Transverse colon (tissue), 4 donors: ENCODE measurements at regions not wholly inside any gene's neighbourhood (a gene's known extent, or its start where the extent isn't known, plus 50 kb on each side); places are given as distances from the start of the nearest gene placed in this dataset.

Experiments used
- DNase-seq: peaks from one replicate; pipeline ENCODE4 v3.0.0-alpha.2; 2019
- H3K27ac ChIP-seq, 4 donors: fragments of 200-600 bp; sonication (generic); 2 replicates each; pipeline ENCODE4 v1.5.1; 2016 to 2018; ENCODE audit warnings: inconsistent platforms in 4 of 4
- H3K27me3 ChIP-seq: fragments of 200-600 bp; sonication (generic); 2 replicates; pipeline ENCODE4 v1.5.1; 2017; ENCODE audit warnings: inconsistent platforms
- H3K36me3 ChIP-seq, 4 donors: fragments of 200-600 bp; sonication (generic); 2 replicates each; pipeline ENCODE4 v1.5.1; 2017 to 2019; ENCODE audit warnings: inconsistent platforms in 4 of 4
- H3K4me1 ChIP-seq, 4 donors: fragments of 200-600 bp; sonication (generic); 2 replicates each; pipeline ENCODE4 v1.5.1; 2017 to 2020; ENCODE audit warnings: inconsistent platforms in 4 of 4
- H3K4me3 ChIP-seq, 4 donors: fragments of 200-600 bp; sonication (generic); 1 replicate in 1 of 4; 2 replicates in 3 of 4; pipeline versions ENCODE4 v1.5.1 to v1.6.1; 2017 to 2019; ENCODE audit warnings: inconsistent platforms in 4 of 4
- H3K9me3 ChIP-seq, 2 donors: fragments of 200-600 bp; sonication (generic); 2 replicates each; pipeline ENCODE4 v1.5.1; 2017 to 2019; ENCODE audit warnings: inconsistent platforms in 2 of 2
- CTCF ChIP-seq, 5 experiments: fragments of 200-600 bp in 3 of 5; fragments of 450-650 bp in 2 of 5; sonication (generic) in 3 of 5; IDR thresholded peaks; 1 replicate in 2 of 5; 2 replicates in 3 of 5; pipeline ENCODE4 v1.5.1; 2016 to 2017; ENCODE audit warnings: antibody characterized with exemption in 5 of 5, inconsistent platforms in 3 of 5, mild to moderate bottlenecking in 2 of 5, moderate library complexity in 1 of 5
- EP300 ChIP-seq: sonication (generic); formaldehyde crosslinking; IDR thresholded peaks from one replicate; pipeline ENCODE4 v1.6.1; 2017; ENCODE audit warnings: antibody characterized with exemption, low read depth
- POLR2A ChIP-seq: fragments of 450-650 bp; IDR thresholded peaks from one replicate; pipeline ENCODE4 v1.6.1; 2016; ENCODE audit warnings: antibody characterized with exemption, mild to moderate bottlenecking, moderate library complexity
- POLR2AphosphoS5 ChIP-seq, 3 donors: sonication (generic); formaldehyde crosslinking; IDR thresholded peaks; one replicate each; pipeline ENCODE4 v1.6.1; 2016; ENCODE audit warnings: antibody characterized with exemption in 3 of 3
- WGBS, 2 donors: methylation state at CpG; one replicate each; pipeline ENCODE4 v1.1.5; 2018; ENCODE audit warnings: low coverage in 1 of 2; 5-methylcytosine and 5-hydroxymethylcytosine counted together
- in situ Hi-C, 4 donors: fragments of 200-750 bp; cut with MboI; loops; one replicate each; pipeline versions ENCODE4 v1.15.0 to v1.15.1; 2017; ENCODE audit warnings: low sequenced_read_pairs in 3 of 4, low pct_ligation_motif_present in 1 of 4, low pct_unique_long_range_greater_than_20kb in 1 of 4
- intact Hi-C: fragments of 100-400 bp; cut with DNase I; formaldehyde crosslinking; loops from one replicate; pipeline ENCODE4 v1.15.1; 2023; ENCODE audit warnings: low total_unique reads

- intact Hi-C loops = no loop called here
- in situ Hi-C loops = no loop called here
- no peaks in the 10 kb centered on the region for H3K27me3 ChIP-seq
- no peak for DNase-seq
- H3K36me3 ChIP-seq = no peaks in the 10 kb centered on the region
- 58 to 65% methylated on average over 4 of the region's 4 CpGs for WGBS, 2 donors
- no peaks in the 10 kb centered on the region for H3K4me1 ChIP-seq
- no peak overlapping the region for H3K27ac ChIP-seq
- no peaks in the 10 kb centered on the region for H3K9me3 ChIP-seq
- TF ChIP-seq EP300 (no peak), CTCF (IDR thresholded peaks at IDR 0.05) (no peak), POLR2A (no peak), POLR2AphosphoS5 (IDR thresholded peaks at IDR 0.05) (no peak)
- no peak overlapping the region for H3K4me3 ChIP-seq
These were observed 72.5 kb downstream of the LIG4 start for GRCh38 chr13:108142702-108143436.

DNA sequence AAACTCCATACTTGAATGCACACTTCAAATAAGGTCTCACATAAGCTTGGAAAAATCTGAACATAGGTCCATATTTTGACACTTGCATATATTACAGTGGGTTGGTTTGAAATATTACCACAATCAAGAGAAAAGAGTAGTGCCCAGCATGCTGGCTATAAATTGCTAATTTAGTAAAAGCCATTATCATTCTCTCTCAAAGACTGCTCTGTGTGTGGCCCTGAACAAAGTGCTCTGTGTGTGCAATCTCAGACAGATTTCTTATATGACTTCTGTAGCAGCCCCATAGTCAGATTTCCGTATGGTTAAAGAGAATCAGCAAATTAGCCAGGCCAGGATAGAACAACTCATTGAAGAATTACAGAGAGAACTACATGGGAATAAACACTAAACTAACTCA lies 78.2 kb downstream of the LIG4 start:
- no peak for TF ChIP-seq POLR2AphosphoS5 (IDR thresholded peaks at IDR 0.05)
- TF ChIP-seq EP300 = no peak
- TF ChIP-seq CTCF (IDR thresholded peaks at IDR 0.05) = no peak
- TF ChIP-seq POLR2A = no peak
- Histone ChIP-seq H3K4me3 (no peak overlapping the region), H3K36me3 (no peaks in the 10 kb centered on the region), H3K27me3 (no peaks in the 10 kb centered on the region), H3K4me1 (no peaks in the 10 kb centered on the region), H3K27ac (no peak overlapping the region), H3K9me3 (no peaks in the 10 kb centered on the region)
- in situ Hi-C loops (no loop called here), intact Hi-C loops (no loop called here)
- WGBS, 2 donors = 71 to 100% methylated on average over 1 of the region's 1 CpG
- no peak for DNase-seq

DNA sequence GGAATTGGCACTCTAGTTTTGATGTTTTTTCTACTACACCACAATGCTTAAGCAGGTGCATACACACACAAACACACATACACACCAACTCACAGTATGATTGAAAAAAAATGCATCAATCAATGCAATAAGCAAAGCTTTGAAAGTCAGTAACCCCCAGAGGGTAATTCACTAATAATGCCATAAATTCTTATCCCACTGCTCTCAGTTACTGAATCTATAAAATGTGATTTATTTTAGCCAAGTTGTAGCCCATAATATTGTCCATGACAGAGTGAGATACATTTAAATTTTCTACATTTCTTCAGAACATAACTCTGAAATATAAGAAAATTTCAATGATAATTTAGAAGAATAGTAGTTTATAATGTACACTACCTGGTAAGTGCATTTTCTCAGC lies 87.9 kb downstream of the LIG4 start:
- Histone ChIP-seq H3K27ac (no peak overlapping the region), H3K9me3 (no peaks in the 10 kb centered on the region), H3K4me1 (no peaks in the 10 kb centered on the region), H3K4me3 (no peak overlapping the region), H3K36me3 (no peaks in the 10 kb centered on the region), H3K27me3 (no peaks in the 10 kb centered on the region)
- no peak for DNase-seq
- TF ChIP-seq EP300 (no peak), CTCF (IDR thresholded peaks at IDR 0.05) (no peak)
- intact Hi-C loops = no loop called here
- in situ Hi-C loops = no loop called here

- intact Hi-C loops (no loop called here), in situ Hi-C loops (no loop called here)
- H3K27me3 ChIP-seq = no peaks in the 10 kb centered on the region
- no peaks in the 10 kb centered on the region for H3K4me1 ChIP-seq
- H3K36me3 ChIP-seq = no peaks in the 10 kb centered on the region
- H3K27ac ChIP-seq = no peak overlapping the region
- no peaks in the 10 kb centered on the region for H3K9me3 ChIP-seq
- no peak for DNase-seq
- no peak for TF ChIP-seq POLR2A
- TF ChIP-seq EP300 = no peak
- TF ChIP-seq CTCF (IDR thresholded peaks at IDR 0.05) = no peak
- no peak for TF ChIP-seq POLR2AphosphoS5 (IDR thresholded peaks at IDR 0.05)
- WGBS, 2 donors = 72 to 89% methylated on average over 2 of the region's 2 CpGs
- no peak overlapping the region for H3K4me3 ChIP-seq
These were observed 89.3 kb downstream of the LIG4 start for GRCh38 chr13:108126056-108126455.
